Hepatocyte (in vitro differentiated cells): ENCODE measurements at regions not wholly inside any gene's neighbourhood (a gene's known extent, or its start where the extent isn't known, plus 50 kb on each side); places are given as distances from the start of the nearest gene placed in this dataset.

Experiments
- DNase-seq: peaks from one replicate; pipeline ENCODE4 v3.0.0-alpha.2; 2016; ENCODE audit warnings: low spot score
- H2AFZ ChIP-seq: fragments of 200-600 bp; sonication (generic); 2 replicates; pipeline ENCODE4 v1.6.0; 2016; ENCODE audit warnings: antibody characterized with exemption, mild to moderate bottlenecking
- H3K27ac ChIP-seq: fragments of 200-600 bp; sonication (generic); 2 replicates; pipeline ENCODE4 v1.5.1; 2016; ENCODE audit warnings: mild to moderate bottlenecking
- H3K27me3 ChIP-seq: fragments of 200-600 bp; sonication (generic); 2 replicates; pipeline ENCODE4 v1.6.1; 2016
- H3K36me3 ChIP-seq: fragments of 200-600 bp; sonication (generic); replicated peaks from 2 replicates; pipeline ENCODE4 v1.5.1; 2016; ENCODE audit warnings: low read depth; ENCODE audit not compliant: insufficient read depth
- H3K4me1 ChIP-seq: fragments of 200-600 bp; sonication (generic); 2 replicates; pipeline ENCODE4 v1.5.1; 2016; ENCODE audit warnings: mild to moderate bottlenecking, moderate library complexity; ENCODE audit not compliant: insufficient read depth
- H3K4me2 ChIP-seq: fragments of 200-600 bp; sonication (generic); 2 replicates; pipeline ENCODE4 v1.6.0; 2016
- H3K4me3 ChIP-seq: fragments of 200-600 bp; sonication (generic); 2 replicates; pipeline ENCODE4 v1.5.1; 2016; ENCODE audit warnings: mild to moderate bottlenecking
- H3K79me2 ChIP-seq: fragments of 200-600 bp; sonication (generic); 2 replicates; pipeline ENCODE4 v1.6.0; 2017; ENCODE audit warnings: mild to moderate bottlenecking
- H3K9me2 ChIP-seq: fragments of 200-600 bp; sonication (generic); replicated peaks from 2 replicates; pipeline ENCODE4 v1.6.0; 2017; ENCODE audit warnings: mild to moderate bottlenecking; ENCODE audit not compliant: insufficient read depth
- H3K9me3 ChIP-seq: fragments of 200-600 bp; sonication (generic); 2 replicates; pipeline ENCODE4 v1.5.1; 2016; ENCODE audit warnings: low read depth, mild to moderate bottlenecking
- H4K20me1 ChIP-seq: fragments of 200-600 bp; sonication (generic); 2 replicates; pipeline ENCODE4 v1.6.0; 2016; ENCODE audit warnings: mild to moderate bottlenecking; ENCODE audit not compliant: insufficient read depth, poor library complexity, severe bottlenecking
- CTCF ChIP-seq: fragments of 200-600 bp; sonication (generic); IDR thresholded peaks from 2 replicates; pipeline ENCODE4 v1.5.1; 2016; ENCODE audit warnings: antibody characterized with exemption, mild to moderate bottlenecking; ENCODE audit not compliant: poor library complexity
- EZH2 ChIP-seq: fragments of 200-600 bp; sonication (generic); IDR thresholded peaks from 2 replicates; pipeline ENCODE4 v1.6.1; 2016; ENCODE audit warnings: antibody characterized with exemption, mild to moderate bottlenecking, borderline replicate concordance
- EZH2phosphoT487 ChIP-seq: fragments of 200-600 bp; sonication (generic); IDR thresholded peaks from one replicate; pipeline ENCODE4 v1.6.1; 2018; ENCODE audit warnings: antibody characterized with exemption, mild to moderate bottlenecking, low read depth, moderate library complexity; ENCODE audit not compliant: unreplicated experiment, severe bottlenecking
- WGBS: methylation state at CpG from one replicate; pipeline ENCODE4 v1.1.6; 2016; ENCODE audit warnings: low lambda C conversion rate; ENCODE audit errors: missing lambda C conversion rate; 5-methylcytosine and 5-hydroxymethylcytosine counted together

- Histone ChIP-seq H3K4me2 (no peak overlapping the region), H3K9me3 (no peaks in the 10 kb centered on the region), H4K20me1 (no peaks in the 10 kb centered on the region), H3K36me3 (no peaks in the 10 kb centered on the region), H3K4me1 (no peaks in the 10 kb centered on the region), H3K4me3 (no peak overlapping the region), H2AFZ (no peak overlapping the region), H3K27me3 (no peaks in the 10 kb centered on the region), H3K9me2 (no peaks in the 10 kb centered on the region), H3K27ac (no peak overlapping the region), H3K79me2 (no peaks in the 10 kb centered on the region)
- no peak for TF ChIP-seq EZH2phosphoT487
- TF ChIP-seq CTCF = no peak
- no peak for TF ChIP-seq EZH2
- 93% methylated on average over 2 of the region's 2 CpGs for WGBS
- DNase-seq = no peak
Observed at GRCh38 chr3:174716956-174717505, 142.1 kb upstream of the NAALADL2 start.

- Histone ChIP-seq H3K9me3 (no peaks in the 10 kb centered on the region), H3K4me3 (no peak overlapping the region), H3K27ac (no peak overlapping the region), H3K79me2 (no peaks in the 10 kb centered on the region), H3K4me1 (no peaks in the 10 kb centered on the region), H3K9me2 (no peaks in the 10 kb centered on the region), H4K20me1 (no peaks in the 10 kb centered on the region), H3K36me3 (no peaks in the 10 kb centered on the region), H2AFZ (no peak overlapping the region), H3K27me3 (no peaks in the 10 kb centered on the region), H3K4me2 (no peak overlapping the region)
- TF ChIP-seq EZH2phosphoT487 = no peak
- no peak for DNase-seq
- 90% methylated on average over 5 of the region's 5 CpGs for WGBS
Observed at GRCh38 chr3:174720717-174721116, 138.4 kb upstream of the NAALADL2 start.

- no peaks in the 10 kb centered on the region for H3K27me3 ChIP-seq
Observed at GRCh38 chr3:174725303-174725702, 133.8 kb upstream of the NAALADL2 start.

GRCh38 chr3:174737966-174738365, 121.2 kb upstream of the NAALADL2 start:
- no peak for DNase-seq
- 81% methylated on average over 3 of the region's 3 CpGs for WGBS

More at GRCh38 chr3:174725303-174725702, 133.8 kb upstream of the NAALADL2 start:
- no peak overlapping the region for H3K27ac ChIP-seq
- H3K36me3 ChIP-seq = no peaks in the 10 kb centered on the region
- no peak overlapping the region for H3K4me2 ChIP-seq
- H3K4me1 ChIP-seq = no peaks in the 10 kb centered on the region
- H3K79me2 ChIP-seq = no peaks in the 10 kb centered on the region
- H3K9me3 ChIP-seq = no peaks in the 10 kb centered on the region
- DNase-seq = no peak
- H3K4me3 ChIP-seq = no peak overlapping the region
- WGBS = 93% methylated on average over 3 of the region's 3 CpGs
- H3K9me2 ChIP-seq = no peaks in the 10 kb centered on the region
- no peaks in the 10 kb centered on the region for H4K20me1 ChIP-seq
- no peak overlapping the region for H2AFZ ChIP-seq
- no peak for TF ChIP-seq CTCF
- TF ChIP-seq EZH2phosphoT487 = no peak
- TF ChIP-seq EZH2 = no peak

More at GRCh38 chr3:174737966-174738365, 121.2 kb upstream of the NAALADL2 start:
- no peak overlapping the region for H2AFZ ChIP-seq
- H3K4me2 ChIP-seq = no peak overlapping the region
- H3K9me2 ChIP-seq = no peaks in the 10 kb centered on the region
- H3K9me3 ChIP-seq = no peaks in the 10 kb centered on the region
- TF ChIP-seq CTCF (no peak), EZH2phosphoT487 (no peak), EZH2 (no peak)
- no peaks in the 10 kb centered on the region for H3K4me1 ChIP-seq
- no peaks in the 10 kb centered on the region for H3K79me2 ChIP-seq
- H3K27ac ChIP-seq = no peak overlapping the region
- H4K20me1 ChIP-seq = no peaks in the 10 kb centered on the region
- no peaks in the 10 kb centered on the region for H3K36me3 ChIP-seq
- H3K4me3 ChIP-seq = no peak overlapping the region
- H3K27me3 ChIP-seq = no peaks in the 10 kb centered on the region
